DND-41 (cell line): ENCODE measurements at regions not wholly inside any gene's neighbourhood (a gene's known extent, or its start where the extent isn't known, plus 50 kb on each side); places are given as distances from the start of the nearest gene placed in this dataset.

Experiments
- ATAC-seq: fragments of 200-7000 bp; cut with Tn5 transposase; 3 replicates; pipeline ENCODE4 v1.9.1; 2021; ENCODE audit warnings: low read depth; ENCODE audit not compliant: insufficient read depth
- DNase-seq: peaks from one replicate; pipeline ENCODE4 v3.0.0-alpha.2; 2020
- H2AFZ ChIP-seq: 2 replicates; pipeline ENCODE4 v1.6.0; 2012; ENCODE audit warnings: low read depth, low read length
- H3K27ac ChIP-seq: 2 replicates; pipeline ENCODE4 v1.5.1; 2012; ENCODE audit warnings: low read length, inconsistent platforms
- H3K27me3 ChIP-seq: fragments of 200-600 bp; sonication (generic); 2 replicates; pipeline ENCODE4 v1.6.0; 2012; ENCODE audit warnings: low read length, mild to moderate bottlenecking, inconsistent platforms; ENCODE audit not compliant: insufficient read depth, poor library complexity
- H3K36me3 ChIP-seq: 2 replicates; pipeline ENCODE4 v1.5.1; 2012; ENCODE audit warnings: low read length, inconsistent platforms; ENCODE audit not compliant: insufficient read depth
- H3K4me1 ChIP-seq: 2 replicates; pipeline ENCODE4 v1.5.1; 2012; ENCODE audit warnings: mild to moderate bottlenecking, low read length; ENCODE audit not compliant: insufficient read depth
- H3K4me2 ChIP-seq: 2 replicates; pipeline ENCODE4 v1.6.0; 2012; ENCODE audit warnings: mild to moderate bottlenecking, moderate library complexity, low read length, inconsistent platforms; ENCODE audit not compliant: insufficient read depth
- H3K4me3 ChIP-seq, 2 experiments: fragments of 200-600 bp in 1 of 2; shearing (Covaris generic) in 1 of 2; 2 replicates each; pipeline ENCODE4 v1.5.1; 2012 to 2016; ENCODE audit warnings: inconsistent platforms in 2 of 2, low read length in 2 of 2, mild to moderate bottlenecking in 2 of 2, low read depth in 1 of 2, moderate library complexity in 1 of 2
- H3K79me2 ChIP-seq: 2 replicates; pipeline ENCODE4 v1.6.0; 2012; ENCODE audit warnings: low read length, inconsistent platforms; ENCODE audit not compliant: insufficient read depth
- H3K9ac ChIP-seq: 2 replicates; pipeline ENCODE4 v1.6.0; 2012; ENCODE audit warnings: low read depth, mild to moderate bottlenecking, inconsistent platforms, low read length, moderate library complexity
- H3K9me3 ChIP-seq: 2 replicates; pipeline ENCODE4 v1.5.1; 2012; ENCODE audit warnings: low read length, moderate library complexity, mild to moderate bottlenecking, inconsistent platforms; ENCODE audit not compliant: insufficient read depth, severe bottlenecking
- H4K20me1 ChIP-seq: 2 replicates; pipeline ENCODE4 v1.6.0; 2012; ENCODE audit warnings: low read length; ENCODE audit not compliant: insufficient read depth
- EZH2 ChIP-seq: IDR thresholded peaks from 3 replicates; pipeline ENCODE4 v1.6.1; 2012; ENCODE audit warnings: borderline replicate concordance, low read depth, mild to moderate bottlenecking, moderate library complexity, low read length, inconsistent platforms; ENCODE audit not compliant: severe bottlenecking
- TF ChIP-seq, protein P1 (sequence below): IDR thresholded peaks from 2 replicates; pipeline ENCODE4 v1.5.1; 2012; ENCODE audit warnings: borderline replicate concordance, low read length, moderate library complexity, mild to moderate bottlenecking; ENCODE audit not compliant: poor library complexity, severe bottlenecking; ENCODE audit errors: extremely low read depth

GRCh38 chr18:11518788-11519685 lies 90.4 kb upstream of the SLC35G4 start:
- Histone ChIP-seq H2AFZ (no peak overlapping the region), H3K36me3 (no peaks in the 10 kb centered on the region), H4K20me1 (no peaks in the 10 kb centered on the region), H3K4me3 (no peak overlapping the region), H3K4me2 (no peak overlapping the region), H3K27me3 (no peaks in the 10 kb centered on the region), H3K9me3 (no peaks in the 10 kb centered on the region), H3K4me1 (peaks cover 7% of the 10 kb centered on the region), H3K9ac (no peak overlapping the region), H3K79me2 (no peaks in the 10 kb centered on the region), H3K27ac (no peak overlapping the region)
- peak; percentile 75 for DNase-seq
- ATAC-seq: peak; percentile 94
- TF ChIP-seq EZH2: no peak
- TF ChIP-seq, protein P1, sequence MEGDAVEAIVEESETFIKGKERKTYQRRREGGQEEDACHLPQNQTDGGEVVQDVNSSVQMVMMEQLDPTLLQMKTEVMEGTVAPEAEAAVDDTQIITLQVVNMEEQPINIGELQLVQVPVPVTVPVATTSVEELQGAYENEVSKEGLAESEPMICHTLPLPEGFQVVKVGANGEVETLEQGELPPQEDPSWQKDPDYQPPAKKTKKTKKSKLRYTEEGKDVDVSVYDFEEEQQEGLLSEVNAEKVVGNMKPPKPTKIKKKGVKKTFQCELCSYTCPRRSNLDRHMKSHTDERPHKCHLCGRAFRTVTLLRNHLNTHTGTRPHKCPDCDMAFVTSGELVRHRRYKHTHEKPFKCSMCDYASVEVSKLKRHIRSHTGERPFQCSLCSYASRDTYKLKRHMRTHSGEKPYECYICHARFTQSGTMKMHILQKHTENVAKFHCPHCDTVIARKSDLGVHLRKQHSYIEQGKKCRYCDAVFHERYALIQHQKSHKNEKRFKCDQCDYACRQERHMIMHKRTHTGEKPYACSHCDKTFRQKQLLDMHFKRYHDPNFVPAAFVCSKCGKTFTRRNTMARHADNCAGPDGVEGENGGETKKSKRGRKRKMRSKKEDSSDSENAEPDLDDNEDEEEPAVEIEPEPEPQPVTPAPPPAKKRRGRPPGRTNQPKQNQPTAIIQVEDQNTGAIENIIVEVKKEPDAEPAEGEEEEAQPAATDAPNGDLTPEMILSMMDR: peak; percentile 85

GRCh38 chr18:11517704-11518103 lies 91.7 kb upstream of the SLC35G4 start:
- H3K4me2 ChIP-seq: no peak overlapping the region
- DNase-seq (no peak), ATAC-seq (no peak)
- TF ChIP-seq, protein P1: no peak
- TF ChIP-seq EZH2: no peak
- H3K4me1 ChIP-seq: peaks cover 14% of the 10 kb centered on the region
- no peak overlapping the region for H3K4me3 ChIP-seq
- no peak overlapping the region for H3K9ac ChIP-seq
- H3K27me3 ChIP-seq: no peaks in the 10 kb centered on the region
- no peaks in the 10 kb centered on the region for H3K36me3 ChIP-seq
- H3K79me2 ChIP-seq: no peaks in the 10 kb centered on the region
- H3K9me3 ChIP-seq: no peaks in the 10 kb centered on the region
- no peak overlapping the region for H3K27ac ChIP-seq
- H4K20me1 ChIP-seq: no peaks in the 10 kb centered on the region
- no peak overlapping the region for H2AFZ ChIP-seq

DNA sequence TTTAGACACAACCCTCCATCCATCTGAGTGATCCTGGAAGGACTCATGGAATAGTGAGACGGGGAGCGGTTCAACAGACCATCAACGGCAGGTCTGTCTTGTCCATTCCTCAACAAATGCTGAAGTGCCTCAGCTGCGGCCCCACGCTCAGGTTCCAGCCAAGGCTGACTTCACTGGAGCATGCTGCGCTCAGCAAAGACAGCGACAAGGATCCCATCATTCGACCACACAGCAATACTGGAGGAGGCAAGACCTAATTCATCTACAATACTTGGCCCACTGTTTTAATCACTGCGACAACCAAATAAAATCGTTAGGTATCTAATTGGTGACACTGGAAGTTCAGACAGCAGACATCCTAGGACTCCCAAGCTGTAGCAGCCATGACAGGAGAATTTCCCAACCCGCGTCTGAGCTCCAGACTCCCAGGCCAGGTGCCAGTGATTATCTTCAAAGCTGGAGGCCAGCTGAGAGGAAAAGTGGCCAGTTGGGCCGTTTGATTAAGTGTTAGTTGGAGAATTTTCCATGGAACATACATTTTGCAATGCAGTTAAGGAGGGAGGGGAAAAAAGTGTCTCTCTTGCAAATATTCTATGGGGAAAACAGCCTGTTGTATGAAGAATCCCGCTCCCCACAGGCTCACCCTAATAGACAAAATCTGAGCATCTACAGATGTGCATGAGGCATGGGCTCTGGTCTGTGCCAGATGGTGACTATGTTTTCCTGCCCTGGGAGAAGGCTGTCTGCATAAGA lies 92.5 kb upstream of the SLC35G4 start:
- Histone ChIP-seq H3K27ac (no peak overlapping the region), H4K20me1 (no peaks in the 10 kb centered on the region), H2AFZ (no peak overlapping the region), H3K4me1 (peaks cover 21% of the 10 kb centered on the region), H3K9me3 (no peaks in the 10 kb centered on the region), H3K36me3 (no peaks in the 10 kb centered on the region), H3K79me2 (no peaks in the 10 kb centered on the region), H3K9ac (no peak overlapping the region), H3K27me3 (no peaks in the 10 kb centered on the region), H3K4me2 (no peak overlapping the region), H3K4me3 (no peak overlapping the region)
- ATAC-seq (no peak), DNase-seq (no peak)
- TF ChIP-seq, protein P1: no peak
- no peak for TF ChIP-seq EZH2
